Immature natural killer cell (primary cell): ENCODE measurements at regions not wholly inside any gene's neighbourhood (a gene's known extent, or its start where the extent isn't known, plus 50 kb on each side); places are given as distances from the start of the nearest gene placed in this dataset.
"Not testable (repeated sequence)": the region's sequence is repeated elsewhere in the genome, so short reads cannot be mapped to it uniquely, and the experiment has no call there.

Source experiments
- DNase-seq, 3 donors: peaks; one replicate each; pipeline ENCODE4 v3.0.0; 2022; ENCODE audit warnings: mixed read lengths in 1 of 3
- H3K27ac Mint-ChIP-seq, 6 donors: one replicate each; pipeline ENCODE4 v1.8.0; 2020; ENCODE audit warnings: mixed read lengths in 6 of 6, mild to moderate bottlenecking in 5 of 6, inconsistent platforms in 4 of 6, moderate library complexity in 3 of 6
- H3K27me3 Mint-ChIP-seq, 3 donors: one replicate each; pipeline ENCODE4 v1.8.0; 2020 to 2021; ENCODE audit warnings: low read depth in 3 of 3, mild to moderate bottlenecking in 3 of 3, mixed read lengths in 3 of 3, moderate library complexity in 3 of 3, inconsistent platforms in 1 of 3
- H3K36me3 Mint-ChIP-seq, 3 donors: one replicate each; pipeline ENCODE4 v1.8.0; 2020; ENCODE audit warnings: mixed read lengths in 3 of 3, inconsistent platforms in 2 of 3, mild to moderate bottlenecking in 2 of 3
- H3K4me1 Mint-ChIP-seq, 2 donors: one replicate each; pipeline ENCODE4 v1.8.0; 2020; ENCODE audit warnings: inconsistent platforms in 2 of 2, mild to moderate bottlenecking in 2 of 2, mixed read lengths in 2 of 2, moderate library complexity in 1 of 2
- H3K4me3 Mint-ChIP-seq, 5 donors: one replicate each; pipeline ENCODE4 v1.8.0; 2020; ENCODE audit warnings: mild to moderate bottlenecking in 5 of 5, mixed read lengths in 5 of 5, inconsistent platforms in 3 of 5, moderate library complexity in 3 of 5
- H3K9me3 Mint-ChIP-seq, 6 donors: one replicate each; pipeline ENCODE4 v1.8.0; 2020; ENCODE audit warnings: mild to moderate bottlenecking in 6 of 6, mixed read lengths in 6 of 6, inconsistent platforms in 4 of 6, moderate library complexity in 3 of 6

GRCh38 chr10:8301333-8301732, 246.8 kb downstream of the GATA3 start:
- no peak for DNase-seq
- no peaks in the 10 kb centered on the region for H3K9me3 Mint-ChIP-seq
- H3K36me3 Mint-ChIP-seq: no peaks in the 10 kb centered on the region
- no peak overlapping the region for H3K27ac Mint-ChIP-seq
- no peak overlapping the region for H3K4me3 Mint-ChIP-seq
- H3K27me3 Mint-ChIP-seq: peaks cover 7 to 20% (median 11%) of the 10 kb centered on the region in 3 donors
- H3K4me1 Mint-ChIP-seq: no peaks in the 10 kb centered on the region

GRCh38 chr10:8301831-8302230, 247.3 kb downstream of the GATA3 start:
- H3K36me3 Mint-ChIP-seq: no peaks in the 10 kb centered on the region
- no peak overlapping the region for H3K27ac Mint-ChIP-seq
- H3K4me3 Mint-ChIP-seq: no peak overlapping the region
- peaks cover 7 to 20% (median 11%) of the 10 kb centered on the region in 3 donors for H3K27me3 Mint-ChIP-seq
- no peaks in the 10 kb centered on the region for H3K9me3 Mint-ChIP-seq
- no peaks in the 10 kb centered on the region for H3K4me1 Mint-ChIP-seq
- no peak for DNase-seq

GRCh38 chr10:8302565-8302964, 248.1 kb downstream of the GATA3 start:
- peaks cover 4 to 18% (median 11%) of the 10 kb centered on the region in 3 donors for H3K27me3 Mint-ChIP-seq
- no peaks in the 10 kb centered on the region for H3K9me3 Mint-ChIP-seq
- H3K27ac Mint-ChIP-seq: no peak overlapping the region
- no peaks in the 10 kb centered on the region for H3K4me1 Mint-ChIP-seq
- H3K36me3 Mint-ChIP-seq: no peaks in the 10 kb centered on the region
- no peak overlapping the region for H3K4me3 Mint-ChIP-seq
- no peak for DNase-seq

- Mint-ChIP-seq H3K27ac (no peak overlapping the region), H3K4me1 (no peaks in the 10 kb centered on the region), H3K4me3 (no peak overlapping the region), H3K9me3 (no peaks in the 10 kb centered on the region), H3K27me3 (peaks cover 2 to 11% (median 8%) of the 10 kb centered on the region in 3 donors), H3K36me3 (no peaks in the 10 kb centered on the region)
- no peak for DNase-seq
Observed at GRCh38 chr10:8304861-8305260, 250.4 kb downstream of the GATA3 start.

- H3K9me3 Mint-ChIP-seq: no peaks in the 10 kb centered on the region
- no peak overlapping the region for H3K4me3 Mint-ChIP-seq
- no peaks in the 10 kb centered on the region for H3K4me1 Mint-ChIP-seq
- no peak for DNase-seq
- no peaks in the 10 kb centered on the region for H3K36me3 Mint-ChIP-seq
- H3K27me3 Mint-ChIP-seq: peaks cover 0 to 11% (median 10%) of the 10 kb centered on the region in 3 donors
- no peak overlapping the region for H3K27ac Mint-ChIP-seq
Observed at GRCh38 chr10:8305876-8306652, 251.6 kb downstream of the GATA3 start.

- Mint-ChIP-seq H3K9me3 (no peaks in the 10 kb centered on the region), H3K27me3 (peaks cover 0 to 11% (median 8%) of the 10 kb centered on the region in 3 donors), H3K36me3 (no peaks in the 10 kb centered on the region), H3K4me3 (no peak overlapping the region), H3K4me1 (no peaks in the 10 kb centered on the region), H3K27ac (no peak overlapping the region)
- no peak for DNase-seq
Observed at GRCh38 chr10:8306685-8307364, 252.3 kb downstream of the GATA3 start.

GRCh38 chr10:8310930-8311329, 256.4 kb downstream of the GATA3 start:
- no peak for DNase-seq
- no peak overlapping the region for H3K27ac Mint-ChIP-seq
- no peaks in the 10 kb centered on the region for H3K36me3 Mint-ChIP-seq
- no peak overlapping the region for H3K4me3 Mint-ChIP-seq
- peaks cover 0 to 2% (median 0%) of the 10 kb centered on the region in 3 donors for H3K27me3 Mint-ChIP-seq
- no peaks in the 10 kb centered on the region for H3K9me3 Mint-ChIP-seq
- H3K4me1 Mint-ChIP-seq: no peaks in the 10 kb centered on the region

GRCh38 chr10:8311526-8312070, 257.1 kb downstream of the GATA3 start:
- Mint-ChIP-seq H3K9me3 (no peaks in the 10 kb centered on the region), H3K27me3 (peaks cover 0 to 2% (median 2%) of the 10 kb centered on the region in 3 donors), H3K4me1 (no peaks in the 10 kb centered on the region), H3K36me3 (no peaks in the 10 kb centered on the region), H3K27ac (peak overlapping the region in 1 of 6 donors; percentile 44), H3K4me3 (no peak overlapping the region)
- no peak for DNase-seq

GRCh38 chr10:8312079-8312478, 257.6 kb downstream of the GATA3 start:
- H3K27ac Mint-ChIP-seq: no peak overlapping the region
- no peaks in the 10 kb centered on the region for H3K4me1 Mint-ChIP-seq
- no peak for DNase-seq
- peaks cover 0 to 2% (median 2%) of the 10 kb centered on the region in 3 donors for H3K27me3 Mint-ChIP-seq
- H3K9me3 Mint-ChIP-seq: no peaks in the 10 kb centered on the region
- no peaks in the 10 kb centered on the region for H3K36me3 Mint-ChIP-seq
- no peak overlapping the region for H3K4me3 Mint-ChIP-seq

- H3K36me3 Mint-ChIP-seq: no peaks in the 10 kb centered on the region
- no peak overlapping the region for H3K27ac Mint-ChIP-seq
- peaks cover 0 to 2% (median 2%) of the 10 kb centered on the region in 3 donors for H3K27me3 Mint-ChIP-seq
- no peaks in the 10 kb centered on the region for H3K4me1 Mint-ChIP-seq
- DNase-seq: no peak
- no peaks in the 10 kb centered on the region for H3K9me3 Mint-ChIP-seq
- H3K4me3 Mint-ChIP-seq: no peak overlapping the region
Observed at GRCh38 chr10:8312781-8313180, 258.3 kb downstream of the GATA3 start.

- Mint-ChIP-seq H3K4me1 (no peaks in the 10 kb centered on the region), H3K27ac (peak overlapping the region in 1 of 6 donors; percentile 5), H3K9me3 (no peaks in the 10 kb centered on the region), H3K4me3 (no peak overlapping the region), H3K36me3 (no peaks in the 10 kb centered on the region), H3K27me3 (peaks cover 0 to 2% (median 2%) of the 10 kb centered on the region in 3 donors)
- no peak for DNase-seq
Observed at GRCh38 chr10:8314486-8314885, 260.0 kb downstream of the GATA3 start.

GRCh38 chr10:8315619-8316021, 261.1 kb downstream of the GATA3 start:
- Mint-ChIP-seq H3K4me3 (no peak overlapping the region), H3K4me1 (no peaks in the 10 kb centered on the region), H3K9me3 (no peaks in the 10 kb centered on the region), H3K36me3 (peaks cover 0 to 7% (median 0%) of the 10 kb centered on the region in 3 donors), H3K27ac (no peak overlapping the region), H3K27me3 (peaks cover 1 to 2% (median 2%) of the 10 kb centered on the region in 3 donors)
- no peak for DNase-seq

GRCh38 chr10:8316284-8316683, 261.8 kb downstream of the GATA3 start:
- H3K4me3 Mint-ChIP-seq: no peak overlapping the region
- peaks cover 0 to 7% (median 0%) of the 10 kb centered on the region in 3 donors for H3K36me3 Mint-ChIP-seq
- DNase-seq: no peak
- H3K27ac Mint-ChIP-seq: no peak overlapping the region
- no peaks in the 10 kb centered on the region for H3K4me1 Mint-ChIP-seq
- H3K9me3 Mint-ChIP-seq: no peaks in the 10 kb centered on the region
- peaks cover 2% of the 10 kb centered on the region in 3 donors for H3K27me3 Mint-ChIP-seq

- not testable (repeated sequence) for H3K36me3 Mint-ChIP-seq, H3K4me1 Mint-ChIP-seq, H3K4me3 Mint-ChIP-seq, DNase-seq, H3K27ac Mint-ChIP-seq, H3K27me3 Mint-ChIP-seq, H3K9me3 Mint-ChIP-seq
Observed at GRCh38 chr10:8318429-8318828, 263.9 kb downstream of the GATA3 start.
